ENCODE measurements at regions not wholly inside any gene's neighbourhood (a gene's known extent, or its start where the extent isn't known, plus 50 kb on each side); places are given as distances from the start of the nearest gene placed in this dataset.

DNA sequence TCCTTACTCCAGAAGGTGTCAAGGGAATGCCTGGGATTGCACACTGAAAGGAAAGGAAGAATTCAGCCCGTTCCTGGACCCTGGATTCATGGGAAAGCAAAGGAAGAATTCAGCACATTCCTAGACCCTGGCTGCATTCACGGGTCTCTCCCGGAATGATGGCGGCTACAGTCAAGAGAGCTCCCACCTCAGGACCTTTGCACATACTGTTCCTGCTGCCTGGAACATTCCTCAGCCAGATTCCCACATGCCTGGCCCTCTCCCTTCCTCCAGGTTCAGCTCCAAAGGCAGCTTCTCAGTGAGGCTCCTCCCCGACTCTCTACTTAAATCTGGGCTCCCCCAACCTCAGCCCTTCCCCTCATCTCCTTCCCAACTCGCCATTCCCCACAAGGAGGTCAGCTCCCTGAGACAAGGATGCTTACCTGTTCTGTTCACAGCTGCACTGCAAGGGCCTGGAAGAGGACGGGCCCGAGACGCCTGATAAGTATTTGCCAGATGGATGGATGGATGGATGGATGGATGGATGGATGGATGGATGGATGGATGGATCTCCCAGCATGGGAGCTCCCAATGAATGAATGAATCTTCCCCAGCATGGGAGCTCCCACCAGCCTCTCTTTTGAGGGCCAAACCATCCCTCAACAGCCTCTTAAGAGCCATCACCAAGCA, 77.4 kb downstream of the NCOR2 start:
- DNase-seq (ENCODE audit: low read depth), result no peak

DNA sequence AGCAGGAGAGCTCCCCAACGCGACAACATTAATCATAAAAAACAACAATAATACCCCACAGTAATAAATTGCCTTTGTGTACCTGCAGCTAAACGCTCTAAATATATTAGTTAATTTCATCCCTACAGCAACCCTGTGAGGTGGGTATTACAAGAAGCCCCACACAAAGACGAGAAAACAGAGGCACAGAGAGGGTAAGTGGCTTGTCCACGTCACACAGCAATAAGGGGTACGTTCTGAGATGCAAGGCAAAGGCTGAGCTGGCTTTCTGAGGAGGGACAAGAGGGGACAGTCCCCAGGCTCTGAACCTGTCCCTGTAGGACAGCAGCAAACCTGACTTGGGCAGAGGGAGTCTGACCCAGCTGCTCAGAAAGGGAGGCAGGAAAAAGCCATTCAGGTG, 78.2 kb downstream of the NCOR2 start:
- no peak for DNase-seq (ENCODE audit: low read depth)

DNA sequence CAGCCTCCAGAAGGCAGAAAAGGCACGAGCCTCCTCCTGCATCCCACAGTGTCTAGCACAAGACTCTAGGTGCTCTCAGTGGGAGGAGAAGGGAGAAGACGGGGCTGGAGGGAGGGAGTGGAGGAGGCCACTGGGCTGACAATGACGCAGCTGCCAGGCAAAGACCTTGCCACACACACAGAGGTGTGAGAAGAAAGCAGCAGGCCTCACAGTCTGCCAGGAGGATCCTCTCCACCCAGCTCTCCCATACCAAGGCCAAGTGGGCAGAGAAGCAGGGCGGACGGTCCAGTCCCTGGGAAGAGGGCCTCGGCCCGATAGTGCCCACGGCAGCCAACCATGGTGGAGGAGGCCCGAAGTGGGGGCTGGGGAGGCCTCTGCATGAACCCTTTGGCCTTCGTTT, 78.9 kb downstream of the NCOR2 start:
- DNase-seq (ENCODE audit: low read depth), result no peak

DNA sequence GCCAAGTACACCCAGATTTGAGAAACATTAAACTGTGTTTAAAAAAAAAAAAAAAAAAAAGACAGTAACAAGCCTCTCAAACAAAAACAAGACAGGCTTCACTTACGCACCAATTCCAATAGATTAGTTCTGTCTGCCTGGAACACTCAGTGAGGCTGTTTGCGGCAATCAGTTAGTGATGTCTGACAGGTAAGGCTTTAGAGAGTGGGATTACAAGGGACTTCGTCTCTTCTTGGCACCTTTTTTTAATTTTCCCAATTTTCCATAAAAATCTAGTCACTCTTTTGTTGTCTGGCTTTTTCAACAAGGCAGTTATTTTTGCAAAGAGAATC, 79.6 kb downstream of the NCOR2 start:
- DNase-seq (ENCODE audit: low read depth), result no peak

DNA sequence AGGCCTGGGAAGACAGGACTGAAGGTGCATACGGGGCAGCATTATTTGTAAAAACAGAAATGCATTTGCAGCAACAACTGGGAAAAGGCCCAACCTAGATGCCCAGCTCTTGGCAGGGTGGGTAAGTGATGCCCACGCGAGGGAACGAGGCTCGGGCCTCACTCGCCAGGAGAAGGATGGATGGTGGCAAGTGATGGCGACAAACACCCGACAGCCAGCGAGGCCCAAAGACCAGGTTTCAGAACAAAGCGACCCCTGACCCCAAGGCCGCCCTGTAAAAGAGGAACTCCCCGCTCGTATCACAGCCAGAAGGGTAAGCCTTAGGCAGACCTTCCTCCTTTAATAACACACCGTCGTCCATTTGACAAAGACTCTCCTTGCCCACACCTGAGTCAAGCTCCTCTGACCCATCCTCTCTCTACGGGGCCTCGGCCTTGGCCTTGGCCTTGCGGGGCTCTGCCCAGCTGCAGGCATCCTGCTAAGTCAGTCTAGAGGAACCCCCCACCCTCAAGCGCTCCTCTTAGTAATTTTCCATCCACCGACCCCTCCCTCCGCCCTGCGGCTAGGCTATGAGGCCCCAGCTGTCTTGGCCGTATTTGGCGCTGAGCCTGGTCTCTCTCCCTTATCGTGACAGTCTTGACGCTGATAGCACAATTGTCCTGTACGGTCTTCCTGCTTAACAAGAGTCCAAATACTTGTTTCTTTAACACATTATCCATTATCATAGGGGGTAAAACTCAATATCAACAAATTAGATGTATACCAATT, 80.2 kb downstream of the NCOR2 start:
- DNase-seq (ENCODE audit: low read depth), result no peak

DNA sequence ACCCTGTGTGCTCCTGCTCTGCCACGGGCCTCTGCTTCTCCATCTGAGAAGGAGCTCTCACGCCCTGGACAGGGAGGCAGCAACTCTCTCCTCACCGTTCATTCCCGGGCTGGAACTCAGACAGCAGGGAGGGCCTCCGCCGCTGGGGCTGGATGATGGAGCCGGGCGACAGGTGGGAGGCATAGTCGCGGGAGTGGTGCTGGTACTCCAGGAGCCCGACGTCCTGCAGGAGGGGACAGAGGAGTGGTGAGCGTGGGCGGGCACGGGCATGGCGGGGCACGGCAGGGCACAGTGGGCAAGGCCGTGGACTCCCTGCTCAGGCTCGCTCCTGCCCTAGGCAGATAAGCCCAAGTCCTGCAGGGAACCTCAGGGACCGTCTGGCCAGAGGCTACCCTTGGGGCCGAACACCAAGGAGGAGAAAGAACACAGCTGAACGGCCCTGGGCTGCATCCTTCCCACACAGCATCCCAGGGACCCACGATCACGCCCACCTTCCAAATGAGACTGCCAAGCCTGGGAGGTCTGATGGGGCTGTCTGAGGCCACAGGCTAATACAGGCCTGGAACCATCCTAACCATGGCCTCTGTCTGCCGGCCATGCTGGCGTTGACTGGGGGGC, 81.0 kb downstream of the NCOR2 start:
- DNase-seq (ENCODE audit: low read depth), result no peak

DNA sequence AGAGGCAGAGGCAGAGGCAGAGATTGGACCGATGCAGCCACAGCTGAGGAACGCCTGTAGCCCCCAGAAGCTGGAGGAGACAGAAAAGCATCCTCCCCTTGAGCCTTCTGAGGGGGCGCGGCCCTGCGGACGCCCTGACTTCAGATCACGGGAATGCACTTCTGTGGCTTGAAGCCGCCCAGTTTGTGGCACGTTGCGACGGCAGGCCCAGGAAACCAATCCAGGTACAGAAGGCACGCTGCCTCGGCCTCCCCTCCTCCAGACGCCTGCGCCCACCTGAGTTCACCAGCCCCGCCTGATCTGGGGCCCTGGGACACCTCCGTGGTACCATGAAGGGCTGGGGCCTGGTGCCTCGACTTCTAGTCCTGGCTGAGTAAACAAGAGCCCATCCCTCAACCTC, 82.0 kb downstream of the NCOR2 start:
- DNase-seq (ENCODE audit: low read depth), result no peak

DNA sequence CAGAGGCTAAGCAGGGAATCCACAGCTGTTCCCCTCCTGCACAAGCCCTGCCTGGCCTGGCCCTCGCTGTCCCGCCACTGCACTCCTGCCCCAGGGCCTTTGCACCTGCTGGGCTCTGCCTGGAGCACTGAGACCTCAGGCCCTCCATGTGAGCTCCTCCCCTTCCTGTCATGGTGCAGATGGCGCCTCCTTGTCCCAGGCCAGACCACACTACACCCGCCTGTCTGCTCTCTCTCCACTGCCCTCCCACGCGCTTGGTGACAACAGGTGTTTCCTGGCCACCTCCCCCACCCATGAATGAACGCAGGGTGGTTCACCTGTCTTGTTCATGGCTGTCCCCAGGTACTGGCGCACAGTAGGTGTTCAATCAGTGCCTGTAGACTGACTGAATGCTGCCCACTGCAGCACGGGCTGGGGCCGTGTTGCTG, 82.9 kb downstream of the NCOR2 start:
- DNase-seq (ENCODE audit: low read depth), result no peak

DNA sequence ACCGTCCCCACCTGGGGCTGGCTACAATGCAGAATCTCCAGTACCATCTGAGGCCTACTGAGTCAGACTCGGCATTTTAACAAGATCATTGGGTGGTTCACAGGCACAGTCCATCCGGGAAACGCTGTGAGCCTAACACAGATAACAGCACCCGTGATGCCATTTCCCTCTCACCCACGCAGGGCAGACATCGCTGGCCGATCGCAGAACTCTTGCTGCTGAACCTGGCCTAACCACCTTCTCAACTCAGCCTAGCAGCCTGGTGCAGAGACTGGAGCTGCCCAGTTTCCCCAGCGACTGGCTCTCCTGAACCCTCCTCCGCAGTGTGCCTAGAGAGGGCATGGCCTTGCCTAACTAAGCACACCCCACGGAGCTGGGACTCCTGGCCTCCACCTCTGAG, 83.3 kb downstream of the NCOR2 start:
- no peak for DNase-seq (ENCODE audit: low read depth)

DNA sequence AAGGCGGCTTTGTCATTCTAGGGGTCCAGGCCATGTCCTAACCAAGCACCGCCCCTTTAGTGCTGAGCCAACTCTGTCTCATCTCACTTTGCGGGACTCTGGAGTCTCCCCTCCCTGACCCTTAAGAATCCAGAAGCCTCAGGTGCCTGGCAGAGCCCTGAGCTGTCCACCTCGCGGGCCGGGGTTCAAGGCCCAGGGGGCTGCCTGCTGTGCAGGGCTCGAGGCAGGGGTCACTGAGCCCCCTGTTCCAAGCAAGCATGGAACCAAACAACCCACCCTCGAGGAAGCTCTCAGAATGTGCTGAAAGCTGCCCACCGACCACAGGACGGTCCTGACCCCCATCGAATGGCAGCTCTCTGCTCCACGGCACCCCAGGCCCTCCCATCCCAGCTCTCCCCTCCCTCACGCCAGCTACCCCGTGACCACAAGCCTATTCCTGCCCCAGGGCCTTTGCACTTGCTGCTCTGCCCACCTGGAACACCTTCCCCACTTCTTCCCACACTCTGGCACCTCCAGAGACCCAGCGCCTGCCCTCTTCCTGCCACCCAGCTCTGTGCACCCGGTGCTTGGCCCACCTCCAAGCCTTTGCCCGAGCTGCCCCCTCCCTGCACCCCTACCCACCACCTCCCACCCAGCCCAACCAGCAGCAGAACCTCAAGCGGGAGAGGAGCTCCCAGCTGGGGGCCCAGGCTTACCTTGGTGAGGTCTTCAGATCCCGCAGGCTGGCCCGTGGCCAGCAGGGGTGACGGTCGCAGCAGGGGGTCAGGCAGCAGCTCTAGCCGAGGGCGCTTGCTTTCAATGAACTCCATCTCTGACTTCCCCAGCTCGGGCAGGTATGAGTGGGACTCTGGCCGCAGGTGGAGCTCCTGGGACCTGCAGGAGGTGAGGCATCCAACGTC, 84.3 kb downstream of the NCOR2 start:
- no peak for DNase-seq (ENCODE audit: low read depth)

DNA sequence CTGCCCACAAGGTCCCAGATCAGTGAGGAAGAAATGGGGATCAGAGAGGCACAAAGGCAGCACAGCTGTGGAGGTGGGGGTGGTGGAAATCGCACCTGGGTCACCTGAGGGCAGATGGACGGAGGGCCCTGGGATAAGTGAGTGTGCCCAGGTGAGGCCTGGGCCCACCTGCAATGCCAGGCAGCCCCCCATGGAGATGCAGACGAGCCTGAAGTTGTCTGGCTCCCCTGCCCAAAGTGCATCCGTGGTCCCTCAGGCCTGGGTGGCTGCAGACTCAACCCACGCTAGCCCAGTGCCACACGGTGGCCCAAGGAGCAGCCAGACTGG, 84.9 kb downstream of the NCOR2 start:
- DNase-seq (ENCODE audit: low read depth), result no peak

DNA sequence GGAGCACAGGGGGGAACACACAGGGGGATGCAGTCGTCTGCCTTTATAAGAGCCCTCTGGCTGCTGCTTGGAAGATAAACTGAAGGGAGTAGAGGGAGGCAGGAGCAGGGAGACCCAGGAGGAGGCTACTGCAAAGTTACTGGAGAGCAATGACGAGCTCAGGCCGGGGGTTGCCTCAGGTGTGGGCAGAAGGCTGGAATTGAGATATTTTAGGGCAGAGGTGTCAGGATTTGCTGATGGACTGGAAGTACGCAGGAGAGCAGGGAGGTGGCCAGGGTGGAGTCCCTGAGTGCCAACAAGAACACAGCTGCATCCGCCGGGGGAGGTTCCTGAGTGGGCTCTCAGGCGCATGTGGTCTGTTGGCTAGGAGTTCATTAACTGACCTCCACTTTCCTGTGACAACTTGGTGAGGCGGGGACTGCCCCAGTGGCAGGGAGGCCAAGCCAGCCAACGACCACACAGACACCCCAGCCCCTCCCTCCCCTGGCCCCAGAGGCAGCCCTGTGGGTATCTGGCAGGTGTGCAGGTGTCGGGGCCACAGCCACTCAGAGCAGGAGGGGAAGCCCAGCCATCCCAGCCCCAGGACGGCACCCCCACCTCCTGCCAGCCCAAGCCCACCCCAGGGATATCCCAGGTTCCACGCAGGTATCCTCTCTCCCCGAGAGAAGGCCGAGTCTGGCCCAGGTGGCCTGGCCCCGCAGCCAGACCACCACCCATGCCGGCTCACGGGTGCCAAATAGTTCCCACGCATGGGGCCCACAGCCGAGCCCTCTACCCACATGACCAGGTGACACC, 85.4 kb downstream of the NCOR2 start:
- no peak for DNase-seq (ENCODE audit: low read depth)

DNA sequence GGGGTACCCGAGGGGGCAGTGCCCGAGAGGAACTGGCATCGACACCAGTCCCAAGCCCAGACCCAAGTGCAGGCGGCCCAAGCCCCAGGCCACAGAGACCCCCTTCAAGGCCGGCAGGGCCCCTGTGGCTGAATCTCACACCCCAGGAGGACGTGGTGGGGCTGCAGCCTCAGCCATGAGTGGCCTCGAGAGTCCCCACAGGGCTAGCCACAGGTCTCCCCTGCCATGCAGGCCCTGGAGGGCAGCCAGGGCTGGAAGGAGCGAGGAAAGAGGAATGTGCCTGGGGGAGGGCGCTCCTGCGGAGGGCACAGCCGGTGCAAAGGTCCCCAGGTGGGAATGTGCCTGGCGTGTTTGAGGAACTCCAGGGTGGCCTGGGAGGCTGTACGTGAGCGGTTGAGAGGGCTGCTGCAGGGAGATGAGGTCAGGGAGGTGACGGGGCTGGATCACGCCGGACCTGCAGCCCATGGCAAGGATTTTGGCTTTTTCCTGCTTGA, 86.1 kb downstream of the NCOR2 start:
- no peak for DNase-seq (ENCODE audit: low read depth)

DNA sequence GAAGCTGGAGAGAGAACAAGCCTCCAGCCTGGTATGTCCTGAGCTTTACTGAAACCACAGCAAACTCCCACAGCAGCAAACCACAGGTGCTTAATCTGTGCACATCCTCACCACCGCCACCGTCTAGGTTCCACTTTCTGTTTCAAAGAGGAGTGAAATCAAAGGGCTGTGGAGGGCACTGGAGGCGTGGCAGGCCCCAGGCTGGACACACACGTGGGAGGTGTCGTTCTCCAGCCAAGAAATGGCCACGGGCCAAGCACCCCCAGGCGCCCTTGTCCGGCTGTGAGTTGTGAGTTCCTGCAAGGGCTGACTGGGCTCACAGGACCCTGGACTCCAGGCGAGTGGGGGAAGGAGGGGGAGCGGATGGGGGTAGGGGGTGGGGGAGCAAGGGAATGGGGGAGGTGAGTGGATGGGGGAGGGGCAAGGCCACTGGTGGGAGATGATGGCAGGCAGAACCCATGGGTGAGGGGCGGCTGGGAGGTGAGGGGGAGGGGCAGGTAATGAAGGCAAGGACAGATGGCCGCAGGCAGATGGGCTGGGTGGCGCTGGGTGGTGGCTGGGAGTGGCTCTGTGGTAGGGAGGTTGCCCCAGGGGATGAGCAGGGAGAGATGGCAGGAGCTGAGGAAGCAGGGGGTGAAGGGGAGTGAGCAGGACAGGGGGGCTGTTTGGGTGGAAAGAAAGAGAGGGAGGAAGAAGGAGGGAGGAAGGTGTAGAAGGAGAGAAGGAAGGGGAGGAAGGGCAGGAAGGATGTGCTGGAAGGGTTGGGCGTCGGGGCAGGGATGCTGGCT, 86.7 kb downstream of the NCOR2 start:
- DNase-seq (ENCODE audit: low read depth), result no peak

DNA sequence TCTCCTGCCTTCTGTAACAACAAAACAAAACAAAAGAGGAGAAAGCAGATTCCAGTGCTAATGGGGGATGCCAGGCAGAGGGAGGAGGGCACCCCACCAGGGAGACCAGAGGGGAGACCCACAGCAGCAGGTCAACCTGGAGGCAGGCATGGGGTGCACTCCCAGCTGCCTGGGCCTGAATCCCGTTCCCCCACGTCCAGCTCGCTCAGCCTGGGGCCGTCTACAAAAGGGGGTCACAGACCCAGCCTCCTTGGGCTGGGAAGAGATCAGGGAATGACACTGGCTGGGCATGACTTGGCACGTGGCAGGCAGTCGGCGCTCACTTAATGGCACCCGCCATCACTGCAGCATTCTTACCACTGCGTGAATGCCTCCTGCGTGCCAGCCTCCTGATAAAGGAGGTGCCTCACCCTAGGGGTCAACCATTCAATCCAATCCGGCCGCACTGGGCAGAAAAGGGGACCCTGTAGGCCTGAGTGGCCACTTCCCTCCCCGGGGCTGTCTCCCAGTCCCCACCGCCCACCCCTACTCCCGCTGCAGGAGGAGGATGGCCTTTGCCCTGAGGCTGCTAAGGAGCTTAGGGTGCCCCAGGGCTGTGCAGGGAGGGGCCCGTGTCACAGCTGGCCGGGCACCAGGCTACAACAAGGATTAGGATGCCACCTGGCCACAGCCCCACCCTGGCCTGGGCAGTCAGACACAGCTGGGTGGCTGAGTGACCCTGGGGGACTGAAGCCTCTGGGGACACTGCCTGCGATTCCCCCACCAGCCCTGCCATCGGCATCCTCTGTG, 87.5 kb downstream of the NCOR2 start:
- DNase-seq (ENCODE audit: low read depth), result no peak

DNA sequence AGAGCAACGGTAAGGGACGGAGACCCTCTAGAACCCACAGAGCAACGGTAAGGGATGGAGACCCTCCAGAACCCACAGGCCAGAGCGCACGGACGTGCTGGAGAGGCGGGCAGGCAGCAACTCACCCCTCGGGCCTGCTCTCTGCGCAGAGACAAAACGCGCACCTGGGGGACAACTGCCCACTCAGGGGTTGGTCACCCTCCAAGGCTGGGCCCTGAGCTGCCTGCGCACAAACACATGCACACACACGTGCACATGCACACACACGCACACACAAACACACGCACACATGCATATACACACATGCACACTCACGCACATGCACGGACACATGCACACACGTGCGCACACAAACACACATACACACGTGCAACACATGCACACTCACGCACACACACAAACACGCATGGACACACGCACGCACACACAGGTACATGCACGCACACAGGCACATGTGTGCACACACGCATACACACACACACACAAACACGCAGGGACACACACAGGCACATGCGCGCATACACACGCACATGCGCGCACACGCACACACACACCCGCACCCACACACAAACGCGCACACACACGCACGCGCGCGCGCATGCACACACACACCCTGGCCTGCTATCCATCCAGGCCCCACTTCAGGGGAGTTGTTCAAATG, 88.3 kb downstream of the NCOR2 start:
- no peak for DNase-seq (ENCODE audit: low read depth)

DNA sequence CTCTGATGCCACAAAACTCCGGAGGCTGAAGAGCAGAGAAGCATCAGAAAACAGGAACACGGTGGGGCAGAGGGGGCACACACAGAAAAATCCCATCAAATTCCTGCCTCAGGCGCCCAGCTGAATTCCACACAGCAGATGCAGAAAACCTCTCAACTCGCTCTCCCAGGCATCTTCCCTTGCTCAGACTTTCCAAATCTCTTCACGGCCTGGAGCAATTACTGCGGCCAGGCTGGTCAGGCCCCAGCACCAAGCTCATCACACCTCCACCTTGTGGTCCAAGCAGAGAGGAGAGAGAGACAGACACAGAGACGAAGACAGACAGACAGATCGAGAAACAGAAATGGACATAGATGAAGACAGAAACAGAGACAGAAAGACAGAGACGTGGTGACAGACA, 89.0 kb downstream of the NCOR2 start:
- DNase-seq (ENCODE audit: low read depth), result no peak

DNA sequence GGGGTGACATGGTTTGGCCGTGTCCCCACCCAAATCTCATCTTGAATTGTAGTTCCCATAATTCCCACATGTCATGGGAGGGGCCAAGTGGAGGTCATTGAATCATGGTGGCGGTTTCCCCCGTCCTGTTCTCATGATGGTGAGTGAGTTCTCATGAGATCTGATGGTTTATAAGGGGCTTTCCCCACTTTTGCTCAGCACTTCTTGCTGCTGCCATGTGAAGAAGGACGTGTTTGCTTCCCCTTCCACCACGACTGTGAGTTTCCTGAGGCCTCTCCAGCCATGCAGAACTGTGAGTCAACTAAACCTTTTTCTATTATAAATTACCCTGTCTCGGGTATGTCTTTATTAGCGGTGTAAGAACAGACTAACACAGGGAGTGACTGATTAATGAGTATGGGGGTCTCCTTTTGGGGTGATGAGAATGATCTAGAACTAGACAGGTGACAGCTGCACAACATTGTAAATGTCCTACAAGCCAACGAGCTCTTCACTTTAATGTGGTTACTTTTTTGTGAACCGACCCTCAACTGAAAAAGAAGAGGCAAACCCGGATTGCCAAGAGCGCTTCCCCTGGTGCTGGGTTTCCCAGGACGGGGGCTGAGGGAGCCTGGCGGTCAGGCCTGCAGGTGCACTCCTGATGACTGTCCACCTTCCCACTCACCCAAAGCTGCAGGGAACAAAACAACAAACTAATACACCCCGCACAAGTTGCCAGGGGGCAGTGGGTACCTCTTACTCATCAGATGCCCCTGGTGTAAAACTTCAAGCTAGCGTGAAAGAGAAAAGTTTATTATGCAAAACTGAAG, 90.1 kb downstream of the NCOR2 start:
- DNase-seq (ENCODE audit: low read depth), result no peak

DNA sequence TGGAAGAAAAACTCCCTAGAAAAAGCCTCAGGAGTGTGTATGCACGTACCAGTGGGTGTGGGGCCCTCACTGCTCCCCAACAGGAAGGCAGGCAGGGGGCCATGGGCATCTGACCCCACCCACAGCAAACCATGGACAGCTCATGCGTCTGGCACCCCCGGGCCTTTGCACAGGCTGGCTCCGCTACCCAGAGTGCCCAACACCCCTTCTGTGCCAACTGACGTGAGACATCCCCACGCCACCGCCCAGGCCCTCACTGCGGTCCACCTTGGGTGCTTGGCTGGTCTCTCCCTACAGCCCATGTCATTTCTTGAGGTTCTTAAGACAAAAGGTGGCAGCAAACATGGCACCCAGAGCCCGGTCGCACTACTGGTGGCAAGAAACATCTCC, 91.4 kb downstream of the NCOR2 start:
- no peak for DNase-seq (ENCODE audit: low read depth)
